Body of pancreas (tissue), 4 donors: ENCODE measurements at regions not wholly inside any gene's neighbourhood (a gene's known extent, or its start where the extent isn't known, plus 50 kb on each side); places are given as distances from the start of the nearest gene placed in this dataset.

ENCODE experiments used
- CTCF ChIP-seq, 7 experiments: fragments of 450-650 bp in 4 of 7; fragments of 200-600 bp in 3 of 7; sonication (generic) in 3 of 7; IDR thresholded peaks; one replicate each; pipeline ENCODE4 v1.5.1; 2016 to 2019; ENCODE audit warnings: antibody characterized with exemption in 7 of 7
- POLR2A ChIP-seq, 3 donors: fragments of 450-650 bp; IDR thresholded peaks; one replicate each; pipeline ENCODE4 v1.6.1; 2016; ENCODE audit warnings: antibody characterized with exemption in 3 of 3, mild to moderate bottlenecking in 2 of 3

DNA sequence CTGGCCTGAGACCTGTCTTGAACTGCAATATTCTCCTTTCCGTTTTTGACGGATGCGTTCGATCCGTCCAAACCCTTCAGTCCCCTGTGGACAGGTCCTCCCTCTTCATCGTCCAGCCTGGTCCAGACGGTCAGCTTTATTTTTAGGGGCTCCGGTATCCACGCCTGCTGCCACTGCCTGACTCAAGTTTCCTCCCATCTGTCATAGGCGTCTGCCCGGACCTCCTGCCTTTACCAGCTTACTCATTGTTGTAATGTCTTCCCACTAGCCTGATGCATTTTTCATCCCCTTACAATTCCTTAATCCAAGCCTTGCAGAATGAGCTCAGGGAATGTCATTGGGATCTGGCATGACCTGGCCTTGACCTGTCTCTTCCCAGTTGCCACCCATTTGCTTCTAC lies 145.8 kb downstream of the TENT4A start:
- TF ChIP-seq CTCF (IDR thresholded peaks at IDR 0.05) (no peak), POLR2A (IDR thresholded peaks at IDR 0.05) (no peak)
